Breast epithelium (tissue), 4 donors: ENCODE measurements at regions not wholly inside any gene's neighbourhood (a gene's known extent, or its start where the extent isn't known, plus 50 kb on each side); places are given as distances from the start of the nearest gene placed in this dataset.

ENCODE experiments used
- DNase-seq, 2 donors: peaks; one replicate each; pipeline ENCODE4 v3.0.0-alpha.2; 2019; ENCODE audit warnings: low spot score in 2 of 2
- H3K27ac ChIP-seq, 2 donors: fragments of 200-600 bp; sonication (generic) in 1 of 2; one replicate each; pipeline ENCODE4 v1.5.1; 2016 to 2019; ENCODE audit warnings: mild to moderate bottlenecking in 1 of 2
- H3K27me3 ChIP-seq, 2 donors: fragments of 200-600 bp; sonication (generic) in 1 of 2; one replicate each; pipeline versions ENCODE4 v1.5.1 to v1.6.0; 2017 to 2019; ENCODE audit warnings: control low read depth in 1 of 2, mild to moderate bottlenecking in 1 of 2
- H3K36me3 ChIP-seq: fragments of 200-600 bp; one replicate; pipeline ENCODE4 v1.5.1; 2019
- H3K4me1 ChIP-seq, 2 donors: fragments of 200-600 bp; sonication (generic); one replicate each; pipeline ENCODE4 v1.5.1; 2016 to 2019; ENCODE audit warnings: control low read depth in 1 of 2
- H3K4me3 ChIP-seq, 3 donors: fragments of 200-600 bp; sonication (generic); 1 replicate in 2 of 3; 2 replicates in 1 of 3; pipeline ENCODE4 v1.5.1; 2016 to 2019; ENCODE audit warnings: mild to moderate bottlenecking in 3 of 3, moderate library complexity in 2 of 3
- H3K9me3 ChIP-seq, 2 donors: fragments of 200-600 bp; sonication (generic) in 1 of 2; one replicate each; pipeline ENCODE4 v1.5.1; 2016 to 2019; ENCODE audit warnings: control low read depth in 1 of 2
- POLR2A ChIP-seq: fragments of 450-650 bp; IDR thresholded peaks from one replicate; pipeline ENCODE4 v1.6.1; 2016; ENCODE audit warnings: antibody characterized with exemption, mild to moderate bottlenecking, moderate library complexity
- POLR2AphosphoS5 ChIP-seq, 3 donors: sonication (generic); formaldehyde crosslinking; IDR thresholded peaks; one replicate each; pipeline ENCODE4 v1.6.1; 2017; ENCODE audit warnings: antibody characterized with exemption in 3 of 3
- intact Hi-C: fragments of 100-400 bp; cut with DNase I; formaldehyde crosslinking; loops from one replicate; pipeline ENCODE4 v1.15.1; 2023; ENCODE audit warnings: low total_unique reads
- TF ChIP-seq, protein P1 (sequence below), 3 donors: fragments of 450-650 bp; IDR thresholded peaks; one replicate each; pipeline ENCODE4 v1.5.1; 2016 to 2017; ENCODE audit warnings: antibody characterized with exemption in 3 of 3, mild to moderate bottlenecking in 3 of 3, moderate library complexity in 3 of 3

DNA sequence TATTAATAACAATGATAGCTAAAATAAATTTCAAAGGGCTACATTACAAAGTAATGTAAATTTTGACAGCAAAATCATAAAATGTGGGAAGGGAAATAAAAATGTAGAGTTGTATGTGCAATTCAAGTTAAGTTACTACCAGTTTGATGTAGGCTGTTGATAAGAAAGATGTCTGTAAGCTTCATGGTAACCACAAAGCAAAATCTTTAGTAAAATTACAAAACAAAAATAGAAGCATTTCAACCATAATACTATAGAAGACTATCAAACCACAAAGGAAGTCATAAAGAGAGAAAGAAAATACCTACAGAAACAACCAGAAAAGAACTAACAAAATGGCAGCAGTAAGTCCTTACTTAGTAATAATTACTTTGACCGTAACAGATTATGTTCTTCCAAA lies 99.1 kb downstream of the C7orf25 start:
- Histone ChIP-seq H3K27me3 (no peaks in the 10 kb centered on the region), H3K9me3 (peaks cover 0 to 7% of the 10 kb centered on the region in 2 donors), H3K4me1 (no peaks in the 10 kb centered on the region), H3K36me3 (no peaks in the 10 kb centered on the region), H3K4me3 (no peak overlapping the region), H3K27ac (no peak overlapping the region)
- DNase-seq, result no peak
- TF ChIP-seq, protein P1, sequence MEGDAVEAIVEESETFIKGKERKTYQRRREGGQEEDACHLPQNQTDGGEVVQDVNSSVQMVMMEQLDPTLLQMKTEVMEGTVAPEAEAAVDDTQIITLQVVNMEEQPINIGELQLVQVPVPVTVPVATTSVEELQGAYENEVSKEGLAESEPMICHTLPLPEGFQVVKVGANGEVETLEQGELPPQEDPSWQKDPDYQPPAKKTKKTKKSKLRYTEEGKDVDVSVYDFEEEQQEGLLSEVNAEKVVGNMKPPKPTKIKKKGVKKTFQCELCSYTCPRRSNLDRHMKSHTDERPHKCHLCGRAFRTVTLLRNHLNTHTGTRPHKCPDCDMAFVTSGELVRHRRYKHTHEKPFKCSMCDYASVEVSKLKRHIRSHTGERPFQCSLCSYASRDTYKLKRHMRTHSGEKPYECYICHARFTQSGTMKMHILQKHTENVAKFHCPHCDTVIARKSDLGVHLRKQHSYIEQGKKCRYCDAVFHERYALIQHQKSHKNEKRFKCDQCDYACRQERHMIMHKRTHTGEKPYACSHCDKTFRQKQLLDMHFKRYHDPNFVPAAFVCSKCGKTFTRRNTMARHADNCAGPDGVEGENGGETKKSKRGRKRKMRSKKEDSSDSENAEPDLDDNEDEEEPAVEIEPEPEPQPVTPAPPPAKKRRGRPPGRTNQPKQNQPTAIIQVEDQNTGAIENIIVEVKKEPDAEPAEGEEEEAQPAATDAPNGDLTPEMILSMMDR (IDR thresholded peaks at IDR 0.05), result no peak
- TF ChIP-seq POLR2A, result no peak
- TF ChIP-seq POLR2AphosphoS5 (IDR thresholded peaks at IDR 0.05), result no peak
- intact Hi-C loops, result no loop called here

DNA sequence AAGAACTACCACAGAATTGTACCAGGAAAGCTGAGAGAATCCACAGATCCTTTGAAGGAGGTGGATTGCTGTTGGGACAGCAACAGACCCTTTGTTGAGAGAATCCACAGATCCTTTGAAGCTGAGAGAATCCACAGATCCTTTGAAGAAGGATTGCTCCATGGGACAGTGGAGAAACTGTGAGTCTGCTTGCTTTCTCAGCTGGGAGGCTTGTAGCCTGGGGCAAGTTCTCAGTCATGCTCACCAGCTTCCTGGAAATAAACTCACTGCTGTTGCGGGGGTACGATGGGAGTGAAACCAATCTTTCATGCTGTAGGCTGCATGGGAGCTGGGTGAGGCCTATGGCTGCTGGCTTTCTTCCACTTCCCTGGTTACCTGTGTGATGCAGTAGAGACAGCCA lies 106.3 kb downstream of the C7orf25 start:
- intact Hi-C loops, result no loop called here
- H3K9me3 ChIP-seq, result peaks cover 12 to 18% of the 10 kb centered on the region in 2 donors

DNA sequence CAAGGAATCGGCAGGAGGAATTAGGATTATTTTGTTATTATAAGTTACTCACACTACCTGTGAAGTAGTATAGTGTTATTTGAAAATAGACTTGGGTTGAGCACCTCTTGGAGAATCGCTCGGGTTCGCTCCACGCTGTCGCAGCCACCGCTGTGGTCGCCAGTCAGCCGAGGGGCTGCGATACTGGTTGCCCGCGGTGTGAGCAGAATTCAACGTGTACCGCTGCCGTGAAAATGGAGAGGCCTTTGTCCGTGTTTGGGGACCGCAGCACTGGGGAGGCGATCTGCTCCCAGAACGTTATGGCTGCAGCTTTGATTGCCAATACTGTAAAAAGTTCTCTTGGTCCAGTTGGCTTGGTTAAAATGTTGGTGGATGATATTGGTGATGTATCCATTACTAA lies 117.2 kb downstream of the C7orf25 start:
- intact Hi-C loops, result no loop called here
- TF ChIP-seq, protein P1 (IDR thresholded peaks at IDR 0.05), result no peak
- no peak for TF ChIP-seq POLR2A
- no peak for TF ChIP-seq POLR2AphosphoS5 (IDR thresholded peaks at IDR 0.05)

More for the DNA sequence above, 106.3 kb downstream of the C7orf25 start:
- TF ChIP-seq, protein P1 (IDR thresholded peaks at IDR 0.05), result no peak
- TF ChIP-seq POLR2AphosphoS5 (IDR thresholded peaks at IDR 0.05), result no peak
- TF ChIP-seq POLR2A, result no peak
- H3K4me3 ChIP-seq, result no peak overlapping the region
- H3K4me1 ChIP-seq, result no peaks in the 10 kb centered on the region
- DNase-seq, result no peak
- H3K27ac ChIP-seq, result no peak overlapping the region
- H3K27me3 ChIP-seq, result no peaks in the 10 kb centered on the region
- no peaks in the 10 kb centered on the region for H3K36me3 ChIP-seq

DNA sequence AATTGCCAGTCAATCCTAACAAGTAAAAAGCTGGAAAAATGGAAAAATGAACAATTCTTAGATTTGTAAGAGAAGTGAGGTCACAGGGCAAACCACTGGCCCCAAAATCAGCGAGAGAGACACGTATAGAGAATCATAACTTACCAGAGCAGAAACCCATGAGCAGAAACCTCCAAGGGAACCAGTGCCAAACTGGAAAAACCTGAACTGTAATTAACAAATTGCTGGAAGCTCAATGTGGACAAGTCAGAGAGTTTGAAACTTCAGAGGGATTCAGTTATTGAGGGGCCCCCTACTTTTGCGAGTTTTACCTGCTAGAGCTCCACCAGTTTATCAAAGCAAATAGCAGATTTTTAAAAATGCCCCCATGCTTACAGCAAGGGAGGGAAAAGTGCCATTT lies 119.0 kb downstream of the C7orf25 start:
- Histone ChIP-seq H3K36me3 (no peaks in the 10 kb centered on the region), H3K27me3 (no peaks in the 10 kb centered on the region), H3K27ac (no peak overlapping the region), H3K4me3 (no peak overlapping the region), H3K4me1 (no peaks in the 10 kb centered on the region), H3K9me3 (no peaks in the 10 kb centered on the region)
- no peak for DNase-seq
- intact Hi-C loops, result no loop called here
- TF ChIP-seq POLR2A (no peak), POLR2AphosphoS5 (IDR thresholded peaks at IDR 0.05) (no peak)
- TF ChIP-seq, protein P1 (IDR thresholded peaks at IDR 0.05), result no peak

More for the DNA sequence above, 117.2 kb downstream of the C7orf25 start:
- Histone ChIP-seq H3K36me3 (no peaks in the 10 kb centered on the region), H3K4me3 (no peak overlapping the region), H3K27ac (no peak overlapping the region), H3K27me3 (no peaks in the 10 kb centered on the region), H3K4me1 (no peaks in the 10 kb centered on the region), H3K9me3 (no peaks in the 10 kb centered on the region)
- DNase-seq, result no peak

DNA sequence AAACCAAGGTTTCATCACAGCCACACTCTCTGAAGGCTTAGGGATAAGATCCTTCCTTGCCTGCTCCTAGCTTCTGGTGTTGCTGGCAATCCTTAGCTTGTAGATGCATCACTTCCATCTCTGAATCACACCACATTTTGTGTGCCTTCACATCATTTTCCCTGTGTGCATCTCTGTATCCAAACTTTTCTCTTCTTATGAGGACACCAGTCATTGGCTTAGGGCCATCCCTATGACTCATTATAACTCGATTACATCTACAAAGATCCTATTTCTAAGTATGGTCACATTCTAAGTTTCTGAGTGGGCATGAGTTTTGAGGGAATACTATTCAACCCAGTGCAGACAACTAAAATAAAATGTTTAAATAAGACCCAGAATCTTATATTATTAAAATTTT lies 121.7 kb downstream of the C7orf25 start:
- DNase-seq, result no peak
- H3K4me1 ChIP-seq, result no peaks in the 10 kb centered on the region
- H3K27ac ChIP-seq, result no peak overlapping the region
- H3K36me3 ChIP-seq, result no peaks in the 10 kb centered on the region
- TF ChIP-seq, protein P1 (IDR thresholded peaks at IDR 0.05), result no peak
- TF ChIP-seq POLR2AphosphoS5 (IDR thresholded peaks at IDR 0.05) (no peak), POLR2A (no peak)
- H3K9me3 ChIP-seq, result no peaks in the 10 kb centered on the region
- no peaks in the 10 kb centered on the region for H3K27me3 ChIP-seq
- H3K4me3 ChIP-seq, result no peak overlapping the region
- intact Hi-C loops, result no loop called here
